ENCODE measurements at regions not wholly inside any gene's neighbourhood (a gene's known extent, or its start where the extent isn't known, plus 50 kb on each side); places are given as distances from the start of the nearest gene placed in this dataset.

DNA sequence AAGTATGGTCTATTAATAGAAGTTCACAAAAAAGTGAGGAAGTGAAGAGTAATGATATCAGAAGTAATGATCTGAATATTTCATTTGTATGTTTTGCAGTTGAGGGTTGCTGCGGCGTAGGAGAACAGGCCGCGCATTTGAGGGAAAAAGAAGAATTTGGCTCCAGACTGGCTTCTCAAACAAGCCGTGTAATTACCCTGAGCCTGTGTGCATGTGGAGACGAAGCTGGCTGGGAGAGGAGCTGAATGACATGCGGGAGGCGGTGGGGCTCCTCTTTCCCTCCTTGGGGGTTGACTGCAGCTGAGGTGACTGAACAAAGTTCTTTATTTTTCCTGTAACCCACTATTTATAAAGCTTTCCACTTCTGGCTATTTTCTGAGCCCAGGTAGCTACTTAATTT lies 115.5 kb upstream of the AFDN start:
- TF ChIP-seq, protein P1, sequence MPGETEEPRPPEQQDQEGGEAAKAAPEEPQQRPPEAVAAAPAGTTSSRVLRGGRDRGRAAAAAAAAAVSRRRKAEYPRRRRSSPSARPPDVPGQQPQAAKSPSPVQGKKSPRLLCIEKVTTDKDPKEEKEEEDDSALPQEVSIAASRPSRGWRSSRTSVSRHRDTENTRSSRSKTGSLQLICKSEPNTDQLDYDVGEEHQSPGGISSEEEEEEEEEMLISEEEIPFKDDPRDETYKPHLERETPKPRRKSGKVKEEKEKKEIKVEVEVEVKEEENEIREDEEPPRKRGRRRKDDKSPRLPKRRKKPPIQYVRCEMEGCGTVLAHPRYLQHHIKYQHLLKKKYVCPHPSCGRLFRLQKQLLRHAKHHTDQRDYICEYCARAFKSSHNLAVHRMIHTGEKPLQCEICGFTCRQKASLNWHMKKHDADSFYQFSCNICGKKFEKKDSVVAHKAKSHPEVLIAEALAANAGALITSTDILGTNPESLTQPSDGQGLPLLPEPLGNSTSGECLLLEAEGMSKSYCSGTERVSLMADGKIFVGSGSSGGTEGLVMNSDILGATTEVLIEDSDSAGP (CRISPR knock-in tag; IDR thresholded peaks at IDR 0.05; ENCODE audit: borderline replicate concordance): no peak
- TF ChIP-seq ZNF562 (CRISPR knock-in tag; IDR thresholded peaks at IDR 0.05; ENCODE audit: borderline replicate concordance) (no peak), ZNF761 (CRISPR knock-in tag; conservative IDR thresholded peaks at IDR 0.05) (no peak), SIN3A (IDR thresholded peaks at IDR 0.05; ENCODE audit: borderline replicate concordance, low read depth, low read length) (no peak), ZNF260 (CRISPR knock-in tag; IDR thresholded peaks at IDR 0.05; ENCODE audit: borderline replicate concordance, low read depth) (no peak)

More for the DNA sequence above, 115.5 kb upstream of the AFDN start:
- Histone ChIP-seq H3K27ac (ENCODE audit: extremely low read length, insufficient read depth, low read length) (no peak overlapping the region), H3K9ac (ENCODE audit: insufficient read depth, low read depth, low read length) (no peak overlapping the region), H3K4me3 (replicated peaks in 1 of 3; ENCODE audit: insufficient read depth in 1 of 3, low read depth in 2 of 3, low read length in 3 of 3) (no peak overlapping the region), H2AFZ (ENCODE audit: low read length) (no peak overlapping the region), H3K9me3 (ENCODE audit: low read length) (no peaks in the 10 kb centered on the region), H3K4me2 (ENCODE audit: low read depth, low read length) (no peak overlapping the region), H3K27me3 (ENCODE audit: control insufficient read depth in 1 of 2, insufficient read depth in 2 of 2, low read length in 2 of 2) (peaks cover 0 to 3% of the 10 kb centered on the region in 2 experiments; a peak in 2 of 5 replicates), H4K20me1 (ENCODE audit: insufficient read depth, low read length) (no peaks in the 10 kb centered on the region), H3K4me1 (ENCODE audit: insufficient read depth, low read length) (peaks cover 56% of the 10 kb centered on the region), H3K79me2 (ENCODE audit: insufficient read depth, low read length) (no peaks in the 10 kb centered on the region), H3K36me3 (replicated peaks in 1 of 2; ENCODE audit: control insufficient read depth in 1 of 2, insufficient read depth in 2 of 2, low read length in 2 of 2) (no peaks in the 10 kb centered on the region)
- DNase-seq (ENCODE audit: low spot score) (no peak), ATAC-seq (no peak), FAIRE-seq (no peak)
- CTCF ChIA-PET (ENCODE audit: low intra/inter-chr PET ratio, low total read pairs): no interaction called here
- POLR2A ChIA-PET: interaction anchor here (0.8 to 0.9 kb wide), 2 partner anchors 33 to 44 kb away, joined by 3 read pairs; no protein-coding TSS in a partner anchor
- WGBS (ENCODE audit: low lambda C conversion rate): 71% methylated on average over 8 of the region's 8 CpGs
- intact Hi-C loops (cut with micrococcal nuclease; ENCODE audit: unreplicated experiment) (no loop called here), in situ Hi-C loops (cut with HindIII; ENCODE audit: extremely low pct_ligation_motif_present, low pct_unique_long_range_greater_than_20kb) (no loop called here)
- BruUV-seq (replicated peaks): no TSS peak
